GM18909 (cell line): ENCODE measurements at regions not wholly inside any gene's neighbourhood (a gene's known extent, or its start where the extent isn't known, plus 50 kb on each side); places are given as distances from the start of the nearest gene placed in this dataset.

Experiments
- ATAC-seq: cut with Tn5 transposase; IDR thresholded peaks from one replicate; pipeline ENCODE4 v1.9.1; 2021; ENCODE audit warnings: mild to moderate bottlenecking; ENCODE audit not compliant: unreplicated experiment, poor library complexity

DNA sequence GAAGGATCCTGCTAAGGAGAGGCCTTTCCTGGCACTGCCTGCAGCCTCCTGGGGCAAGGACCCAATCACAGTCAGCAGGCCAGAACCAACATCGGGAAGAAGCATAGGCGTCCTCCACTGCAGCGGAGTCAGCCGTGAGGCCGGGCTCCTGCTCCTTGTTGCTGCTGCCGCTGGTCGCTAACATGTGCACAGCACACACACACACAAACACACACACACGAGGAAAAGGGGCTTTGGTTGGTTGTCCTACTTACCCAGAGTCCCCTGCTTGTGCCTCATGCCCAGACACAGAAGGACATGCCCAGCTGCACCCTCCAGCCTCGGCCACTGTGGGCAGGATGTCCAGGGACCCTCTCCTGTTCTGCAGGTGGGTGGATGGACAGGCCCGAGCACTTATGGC, 209.4 kb downstream of the GLI2 start:
- ATAC-seq = no peak

DNA sequence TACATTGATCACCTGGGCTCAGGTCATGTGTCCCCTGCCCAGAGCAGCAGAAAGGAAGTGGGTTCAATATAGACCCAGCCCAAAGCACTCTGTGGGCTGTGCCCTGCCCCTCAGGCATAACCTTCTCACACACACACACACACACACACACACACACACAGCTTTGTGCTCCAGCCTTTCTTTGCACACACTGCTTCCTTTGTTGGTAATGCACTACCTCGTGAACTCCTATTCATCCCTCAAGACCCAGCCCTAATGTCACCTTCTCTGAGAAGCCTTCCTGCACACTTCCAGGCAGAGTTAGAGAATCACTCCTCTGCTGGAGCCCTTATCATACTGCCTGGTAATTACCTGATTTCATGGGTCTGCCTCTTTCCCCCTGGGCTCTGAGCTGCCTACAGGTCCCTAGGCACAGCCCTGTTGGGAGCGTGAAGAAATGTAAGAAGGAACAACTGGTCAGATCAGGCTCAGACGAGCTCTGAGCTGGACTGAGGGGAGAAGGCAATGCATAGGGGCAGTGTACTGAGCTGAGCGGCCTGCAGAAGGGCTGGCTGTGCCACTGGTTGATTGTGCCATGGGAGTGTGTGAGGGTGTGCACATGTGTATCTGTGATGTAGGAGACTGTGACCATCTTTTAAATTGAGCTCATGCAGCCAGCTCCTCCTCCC, 210.3 kb downstream of the GLI2 start:
- ATAC-seq = no peak

DNA sequence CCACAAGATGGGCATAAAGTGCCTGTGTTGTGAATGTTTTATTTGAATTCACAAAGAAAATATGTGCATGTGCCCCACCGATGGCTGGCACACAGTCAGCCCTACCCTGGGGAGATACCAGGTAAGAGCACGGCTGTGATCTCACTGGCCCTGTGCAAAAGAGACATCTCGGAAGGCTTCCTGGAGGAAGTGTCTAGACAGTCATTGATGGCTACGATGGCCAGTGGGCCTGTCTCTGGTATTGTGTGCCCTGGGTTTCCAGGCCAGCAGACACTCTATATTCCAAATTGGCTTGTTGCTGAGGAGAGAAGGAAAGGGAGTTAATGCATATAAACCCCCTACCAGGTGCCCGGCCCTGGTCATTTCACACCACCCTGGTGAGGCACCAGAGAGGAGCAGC, 211.7 kb downstream of the GLI2 start:
- ATAC-seq = no peak

DNA sequence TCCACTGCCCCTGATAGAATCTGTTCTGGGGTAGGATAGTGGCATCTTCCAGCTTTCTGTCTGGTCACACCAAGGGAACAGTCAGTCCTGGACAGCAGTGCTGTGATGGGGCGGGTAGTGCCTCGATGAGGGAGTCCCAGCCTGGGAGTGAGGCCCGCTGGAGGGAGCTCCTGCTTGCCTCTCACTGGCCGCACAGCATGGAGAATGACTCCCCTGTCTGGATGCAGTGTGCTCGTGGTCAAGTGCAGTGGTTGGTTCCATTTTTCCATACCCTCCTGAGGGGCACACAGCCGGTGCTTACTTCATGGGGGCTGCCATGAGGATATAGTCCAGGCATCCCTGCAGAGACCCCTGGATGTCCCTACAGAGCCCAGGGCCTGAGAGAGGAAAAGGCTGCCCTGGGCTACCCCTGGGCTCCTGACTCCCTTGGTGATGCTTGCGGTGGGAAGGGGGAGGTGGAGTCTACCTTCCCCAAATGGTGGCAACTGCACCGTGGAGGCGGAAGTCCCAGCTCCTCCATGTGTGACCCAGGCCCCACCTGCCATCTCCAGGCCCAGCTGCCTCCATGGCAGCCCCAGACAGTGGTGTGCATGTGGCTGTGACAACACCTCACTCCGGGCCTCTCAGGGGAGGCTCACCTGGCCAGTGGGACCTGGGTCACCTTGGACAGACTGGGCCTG, 212.5 kb downstream of the GLI2 start:
- no peak for ATAC-seq

DNA sequence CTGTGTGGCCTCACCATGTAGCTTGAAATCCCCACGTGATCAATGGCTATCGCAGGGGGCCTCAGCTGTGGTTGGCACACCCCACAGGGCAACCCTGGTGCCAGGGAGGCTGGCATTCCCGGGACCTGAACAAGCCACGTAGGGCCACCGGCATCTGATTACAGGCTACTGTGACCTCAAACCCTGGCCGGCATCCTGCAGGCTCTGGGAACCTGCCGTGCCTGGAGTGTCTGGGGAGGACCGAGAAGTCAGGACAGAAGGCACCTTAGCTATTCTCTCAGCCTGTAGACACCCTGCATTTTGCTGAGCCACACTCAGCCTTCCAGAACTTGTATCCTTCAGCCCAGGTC, 213.0 kb downstream of the GLI2 start:
- no peak for ATAC-seq

DNA sequence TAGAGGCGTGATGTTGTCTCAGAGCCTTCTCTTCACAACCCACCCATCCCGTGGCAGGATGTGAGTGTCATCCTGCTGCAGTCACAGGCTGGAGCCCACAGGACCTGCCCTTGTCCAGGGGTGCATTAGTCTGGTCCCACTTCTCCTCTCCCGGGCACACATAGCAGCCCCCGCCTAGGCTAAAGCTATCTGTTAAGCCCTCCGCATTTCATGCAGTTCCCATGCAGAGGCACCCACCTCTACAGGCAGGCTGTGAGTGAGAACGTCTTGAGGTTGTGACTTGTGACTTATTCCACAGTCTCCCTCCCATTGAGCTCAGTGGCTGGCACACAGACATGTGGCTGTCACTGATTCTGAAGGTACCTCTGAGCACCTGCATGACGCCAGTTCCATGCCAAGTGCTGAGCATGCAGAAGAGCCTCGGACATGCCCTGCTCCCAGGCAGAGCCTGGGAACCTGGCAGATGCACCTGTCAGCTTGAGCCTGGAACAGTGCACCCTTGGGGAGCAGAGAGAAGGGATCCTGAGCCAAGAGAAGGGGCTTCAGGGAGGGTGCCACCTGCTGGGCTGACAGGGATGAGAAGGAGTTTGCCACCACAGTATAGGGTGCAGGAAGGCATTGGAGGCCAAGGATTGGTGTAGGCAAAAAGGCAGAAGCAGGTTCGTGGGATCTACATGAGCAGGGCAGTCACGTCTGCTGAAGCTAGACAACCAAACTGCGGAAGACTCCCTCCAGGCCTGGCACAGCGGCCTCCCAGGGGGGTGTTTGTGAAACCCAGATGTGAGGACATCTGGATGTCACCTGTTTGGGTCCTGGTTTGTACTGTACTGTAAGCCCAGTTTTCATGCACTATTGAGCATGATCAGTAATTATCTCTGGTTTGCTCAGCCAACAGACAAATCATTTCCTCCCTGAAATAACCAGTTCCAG, 213.6 kb downstream of the GLI2 start:
- no peak for ATAC-seq

DNA sequence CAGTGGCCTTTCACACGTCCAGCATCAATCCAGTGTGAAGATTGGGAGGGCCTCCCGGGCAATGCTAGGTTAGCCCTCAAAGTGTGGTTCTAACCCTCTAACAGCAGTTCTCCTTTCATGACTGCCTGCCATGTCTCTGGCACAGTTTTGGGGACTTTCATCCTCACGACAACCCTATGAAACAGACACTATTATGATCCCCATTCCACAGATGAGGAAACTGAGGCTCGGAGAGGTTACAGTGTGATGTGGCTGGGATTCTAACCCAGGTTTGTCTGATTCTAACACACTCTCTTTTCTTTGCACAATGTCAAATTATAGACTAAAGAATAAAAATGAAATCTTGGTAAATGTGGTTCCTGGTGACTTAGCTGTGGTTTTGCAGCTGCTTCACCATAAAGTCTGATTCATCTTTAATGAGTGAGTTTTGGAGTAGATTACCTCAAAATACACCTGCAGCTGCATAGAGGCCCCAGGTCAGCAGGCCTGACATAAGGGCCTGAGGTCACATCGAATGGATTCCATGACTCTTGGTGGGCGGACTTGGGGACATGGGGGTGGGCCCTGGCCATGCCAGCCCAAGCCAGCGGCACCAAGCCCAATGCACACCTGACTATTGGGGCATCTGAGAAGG, 214.4 kb downstream of the GLI2 start:
- ATAC-seq = no peak

DNA sequence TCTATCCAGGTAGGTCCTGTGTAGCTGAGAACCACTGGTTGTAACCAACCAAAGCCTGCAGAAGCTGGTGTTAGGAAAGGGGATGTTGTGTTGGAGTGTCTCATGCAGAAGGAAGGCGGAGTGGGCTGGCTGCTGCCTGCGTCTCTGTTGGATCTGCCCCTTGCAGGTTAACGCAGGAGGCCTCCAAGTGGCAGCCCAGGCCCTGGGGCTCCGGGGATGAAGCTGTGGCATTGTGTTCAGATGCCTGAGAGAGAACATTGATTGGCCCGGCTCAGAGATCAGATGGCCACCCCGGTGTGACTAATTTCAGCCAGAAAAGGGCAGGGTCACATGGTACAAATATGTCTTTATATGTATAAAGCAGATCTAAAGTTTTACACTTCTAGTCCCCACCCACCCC, 216.0 kb downstream of the GLI2 start:
- no peak for ATAC-seq

DNA sequence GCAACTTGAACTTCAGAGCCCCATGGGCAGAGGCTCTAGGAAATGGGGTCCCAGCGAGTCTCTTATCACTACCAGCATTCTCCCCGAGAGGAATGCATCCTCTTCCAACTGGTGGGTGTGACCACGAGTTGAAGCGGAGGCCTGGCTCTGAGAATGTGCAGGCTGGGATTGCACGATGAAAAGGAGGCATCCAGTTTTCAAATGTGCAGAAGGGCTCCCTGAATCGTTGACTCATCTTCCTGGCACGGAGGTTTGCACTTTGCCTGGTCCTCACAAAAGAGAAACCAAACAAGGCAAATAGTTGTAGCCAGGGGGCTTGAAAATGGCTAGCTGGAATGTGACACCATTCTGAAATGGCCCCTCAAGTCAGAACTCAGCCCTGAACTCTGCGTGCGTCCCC, 216.7 kb downstream of the GLI2 start:
- ATAC-seq = no peak

DNA sequence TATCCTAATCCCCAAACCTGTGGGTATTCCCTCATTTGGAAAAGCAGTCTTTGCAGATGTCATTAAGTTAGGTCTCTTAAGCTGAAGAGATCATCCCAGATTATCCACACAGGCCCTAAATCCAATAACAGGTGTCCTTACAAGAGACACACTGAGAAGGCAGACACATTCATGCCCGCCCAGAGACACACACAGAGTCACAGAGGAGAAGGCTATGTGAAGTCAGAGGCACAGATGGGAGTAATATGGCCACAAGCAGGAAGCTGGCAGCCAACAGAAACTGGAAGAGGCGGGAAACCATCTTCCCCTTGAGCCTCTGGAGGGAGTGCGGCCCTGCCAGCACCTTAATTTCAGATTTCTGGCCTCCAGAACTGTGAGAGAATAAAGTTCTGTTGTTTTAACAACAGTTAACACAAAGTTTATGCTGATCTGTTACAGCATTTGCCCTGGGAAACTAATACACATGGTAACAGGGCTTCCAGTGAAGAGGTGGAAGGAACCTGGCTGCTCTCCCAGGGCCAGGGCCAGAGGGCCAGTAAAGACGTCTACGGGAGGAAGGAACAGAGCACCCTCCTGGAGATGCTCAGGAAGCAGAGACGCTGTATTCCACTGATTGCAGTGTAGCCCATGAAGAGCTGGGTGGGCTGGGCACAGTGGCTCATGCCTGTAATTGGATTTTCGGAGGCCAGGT, 217.5 kb downstream of the GLI2 start:
- ATAC-seq = no peak

DNA sequence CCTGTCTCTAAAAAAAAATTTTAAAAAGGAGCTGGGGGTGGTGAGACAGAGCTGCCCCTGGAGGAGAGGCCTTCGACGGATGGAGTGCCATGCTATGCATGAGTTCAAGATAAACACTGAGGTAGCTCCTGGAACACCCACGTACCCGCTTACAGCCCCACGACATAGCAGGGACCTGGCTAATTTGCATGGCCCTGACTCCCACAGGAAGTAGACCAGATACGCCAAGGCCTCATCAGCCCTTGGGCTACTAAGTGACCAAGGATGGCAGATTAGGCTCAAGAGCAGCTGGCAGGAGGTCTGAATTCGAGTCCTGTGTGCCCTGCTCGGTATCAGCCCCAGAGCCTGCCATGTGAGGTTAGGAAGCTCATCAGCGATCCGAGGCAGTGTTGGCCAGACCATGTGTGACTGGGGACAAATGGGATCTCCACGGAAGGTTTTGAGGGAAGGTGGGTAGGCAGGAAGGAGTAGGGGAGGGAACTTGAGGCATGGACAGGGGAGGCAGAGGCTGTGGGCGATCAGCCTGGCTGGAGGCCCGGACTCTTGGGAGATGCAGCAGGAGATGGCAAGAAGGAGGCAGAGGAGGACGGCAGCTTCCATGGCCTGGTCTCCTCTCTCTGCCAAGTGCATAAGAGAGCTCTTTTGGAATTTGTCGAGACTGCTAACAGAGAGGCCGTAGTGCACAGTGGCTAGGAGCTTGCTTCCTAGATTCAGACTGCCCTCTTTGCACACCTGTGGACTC, 218.3 kb downstream of the GLI2 start:
- no peak for ATAC-seq

DNA sequence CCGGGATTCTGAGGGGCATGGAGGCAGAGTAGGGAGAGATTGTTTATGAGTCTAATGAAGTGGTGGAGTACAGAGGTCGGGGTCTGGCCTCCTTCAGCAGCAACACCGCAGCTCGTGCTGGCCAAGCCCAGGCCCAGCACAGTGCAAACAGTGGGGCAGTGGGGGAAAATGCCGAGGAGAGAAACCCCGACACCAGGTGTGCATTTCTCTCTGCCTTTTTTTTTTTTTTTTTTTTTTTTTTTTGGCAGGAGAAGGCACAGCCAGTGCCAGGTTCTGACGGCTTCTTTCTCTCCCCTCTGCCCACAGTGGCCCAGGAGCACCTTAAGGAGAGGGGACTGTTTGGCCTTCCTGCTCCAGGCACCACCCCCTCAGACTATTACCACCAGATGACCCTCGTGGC, 219.3 kb downstream of the GLI2 start:
- no peak for ATAC-seq

DNA sequence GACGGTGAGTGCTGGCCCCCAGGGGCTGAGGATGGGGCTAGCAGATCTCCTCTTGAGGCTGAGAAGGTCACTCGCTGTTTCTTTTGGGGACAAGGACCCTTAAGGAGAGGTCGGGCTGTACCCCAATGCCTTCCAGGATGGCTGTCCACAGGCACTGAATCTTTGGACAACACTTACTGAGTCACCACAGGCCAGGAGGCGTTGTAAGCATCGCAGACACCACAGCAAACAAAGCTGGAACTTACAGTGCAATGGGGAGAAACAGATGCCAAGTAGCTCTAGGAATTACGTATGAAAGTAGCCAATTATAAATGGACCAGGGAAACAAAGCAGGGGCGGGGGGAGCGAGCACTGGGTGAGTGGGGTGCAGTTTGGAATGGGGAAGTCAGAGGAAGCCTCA, 219.8 kb downstream of the GLI2 start:
- no peak for ATAC-seq

DNA sequence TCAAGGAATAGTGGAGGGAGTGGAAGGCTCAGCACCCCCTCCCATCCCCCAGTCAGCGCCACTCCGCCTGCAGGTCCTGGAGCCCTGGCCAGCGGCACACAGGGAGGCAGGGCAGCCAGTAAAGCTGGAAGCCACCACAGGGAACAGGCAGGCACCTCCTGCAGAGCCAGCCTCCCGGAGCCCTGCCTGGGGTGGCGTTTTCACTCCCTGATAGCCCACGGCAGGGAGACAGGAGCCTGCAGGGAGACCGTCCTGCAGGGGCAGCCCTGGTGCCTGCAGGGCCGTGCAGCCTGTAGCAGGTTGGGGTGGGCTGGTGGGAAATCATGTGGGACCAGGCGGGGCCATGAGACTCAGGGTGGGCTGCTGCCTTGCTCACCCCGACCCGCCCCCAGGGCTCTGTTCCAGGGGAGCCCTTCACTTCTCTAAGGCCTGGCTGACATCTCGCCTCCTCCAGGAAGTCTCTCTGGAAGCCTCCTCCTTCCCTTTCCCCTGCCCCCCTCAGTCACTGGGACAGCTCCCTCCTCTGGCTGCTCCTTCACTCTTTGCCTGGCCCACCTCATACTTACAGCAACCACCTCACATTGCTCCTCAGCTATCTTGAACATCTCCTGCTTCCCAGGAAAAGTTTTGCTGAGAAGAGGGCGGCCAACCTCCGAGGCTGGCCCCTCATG, 221.0 kb downstream of the GLI2 start:
- no peak for ATAC-seq

DNA sequence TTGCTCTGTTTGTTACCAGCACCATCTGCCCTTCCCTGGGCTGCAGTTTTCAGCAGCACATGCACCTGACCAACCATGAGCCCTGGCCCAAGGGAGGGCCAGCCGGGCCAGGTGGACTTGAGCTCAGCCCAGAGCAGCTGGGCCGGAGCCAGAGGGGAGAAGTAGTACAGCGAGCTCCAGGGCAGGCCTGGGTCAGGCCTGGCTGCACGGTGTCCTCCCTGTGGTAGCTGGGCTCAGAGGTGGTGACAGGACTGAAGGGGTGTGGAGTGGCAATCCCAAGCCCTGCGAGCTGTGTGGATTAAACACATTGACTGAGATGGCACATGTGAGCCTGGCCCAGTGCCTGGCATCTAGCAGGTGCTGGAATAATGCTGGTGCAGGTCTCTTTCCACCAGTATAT, 222.2 kb downstream of the GLI2 start:
- no peak for ATAC-seq

DNA sequence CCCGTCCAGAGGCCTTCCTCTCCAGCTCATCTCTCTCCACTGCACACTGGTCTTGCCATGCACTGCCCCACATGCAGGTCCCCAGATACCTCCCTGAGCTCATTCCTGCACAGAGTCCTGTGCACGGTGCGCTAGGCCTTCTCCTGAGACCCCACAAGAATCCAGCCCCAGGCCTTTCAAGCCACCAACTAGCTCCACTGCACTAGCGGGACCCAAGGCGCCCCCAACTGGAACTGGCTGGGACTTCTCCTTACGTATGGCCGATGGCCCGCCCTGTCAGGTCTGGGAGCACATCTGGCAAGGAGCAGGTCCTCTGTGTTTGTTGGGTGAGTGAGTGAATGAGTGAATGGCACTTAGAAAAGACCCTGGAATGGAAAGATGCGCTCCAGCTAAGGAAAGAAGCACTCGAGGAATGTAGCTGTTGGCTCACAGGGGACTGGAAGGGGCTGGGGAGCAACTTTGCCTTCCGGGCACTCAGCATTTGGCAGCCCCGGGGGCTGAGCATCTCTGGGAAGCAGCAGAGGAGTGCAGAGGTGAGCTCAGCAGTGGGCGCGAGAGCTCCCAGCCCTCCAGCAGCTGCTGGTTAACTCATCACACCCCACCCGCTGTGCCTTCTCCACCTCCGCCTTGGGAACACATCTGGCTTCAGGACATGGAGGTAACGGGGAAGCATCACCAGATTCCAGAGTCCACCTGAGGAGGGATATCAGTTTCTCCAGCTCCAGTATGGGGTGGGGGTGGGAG, 223.1 kb downstream of the GLI2 start:
- ATAC-seq = no peak

DNA sequence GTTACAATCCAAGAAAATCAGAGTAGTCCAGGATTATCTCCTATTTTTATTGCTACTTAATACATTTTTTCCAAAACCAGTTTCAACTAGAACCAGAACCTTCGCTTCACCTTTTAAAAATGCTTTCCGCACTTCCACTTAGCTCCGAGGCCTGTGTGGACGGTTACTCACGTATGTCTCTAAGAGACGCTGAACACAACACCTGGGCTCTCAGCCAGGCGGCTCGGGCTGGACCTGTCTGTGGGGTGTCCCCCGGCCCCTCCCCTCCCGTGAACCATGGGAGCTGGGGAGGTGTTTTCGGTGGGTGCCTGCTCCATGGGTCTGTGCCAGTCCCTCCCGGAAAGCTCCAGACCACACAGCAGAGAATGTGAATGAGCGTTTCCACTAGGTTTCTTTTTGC, 223.8 kb downstream of the GLI2 start:
- ATAC-seq = no peak

DNA sequence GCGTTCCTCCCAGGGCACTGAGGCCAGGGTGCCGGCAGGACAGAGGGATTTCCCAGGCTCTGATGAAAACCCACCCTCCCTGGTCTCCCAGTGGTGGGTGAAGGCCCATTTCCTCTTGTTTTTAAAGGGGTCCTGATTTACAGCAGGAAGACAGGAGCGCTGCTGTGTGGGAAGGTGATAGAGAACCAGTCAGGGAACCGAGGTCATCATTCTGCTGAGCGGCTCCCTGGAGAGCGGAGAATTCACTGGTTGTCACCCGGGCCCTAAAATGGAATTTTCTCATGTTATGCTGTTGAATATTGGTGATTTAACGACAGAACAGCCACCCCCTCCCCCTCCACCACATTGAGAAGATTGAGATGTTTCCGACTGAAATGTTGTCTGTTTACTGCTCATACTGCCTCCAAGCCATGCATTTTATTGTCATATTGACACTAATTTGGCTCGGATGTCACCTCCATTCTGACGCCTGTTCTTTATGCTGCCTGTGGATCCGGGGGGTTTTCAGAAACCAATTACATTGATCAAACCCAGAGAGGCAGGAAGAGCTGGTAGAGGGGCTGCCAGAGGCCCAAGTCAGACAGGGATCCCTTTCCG, 225.2 kb downstream of the GLI2 start:
- no peak for ATAC-seq
